Brain pericyte (primary cell): ENCODE measurements at regions not wholly inside any gene's neighbourhood (a gene's known extent, or its start where the extent isn't known, plus 50 kb on each side); places are given as distances from the start of the nearest gene placed in this dataset.

ENCODE experiments used
- DNase-seq: peaks from one replicate; pipeline ENCODE4 v3.0.0-alpha.2; 2012; ENCODE audit warnings: low read depth, low spot score

DNA sequence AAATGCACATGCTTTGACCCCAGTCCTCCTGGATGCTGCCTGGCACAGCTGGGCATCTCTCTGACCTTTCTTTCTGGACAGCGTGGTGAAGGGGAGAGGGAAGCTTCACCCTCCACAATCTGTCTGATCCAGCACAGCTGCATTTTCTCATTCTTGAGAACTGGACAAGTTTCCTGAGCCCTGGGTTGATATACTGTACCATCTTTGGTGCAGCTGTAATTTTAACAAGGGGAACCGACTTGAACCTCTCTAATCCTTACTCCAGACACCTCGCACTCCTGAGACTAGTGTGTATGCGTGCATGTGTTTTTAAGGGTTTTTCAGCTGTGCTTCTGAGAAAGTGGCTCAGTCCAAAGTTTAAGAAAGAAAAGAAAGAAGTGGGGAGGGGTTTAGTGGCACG lies 655.7 kb downstream of the INHBA start:
- no peak for DNase-seq

DNA sequence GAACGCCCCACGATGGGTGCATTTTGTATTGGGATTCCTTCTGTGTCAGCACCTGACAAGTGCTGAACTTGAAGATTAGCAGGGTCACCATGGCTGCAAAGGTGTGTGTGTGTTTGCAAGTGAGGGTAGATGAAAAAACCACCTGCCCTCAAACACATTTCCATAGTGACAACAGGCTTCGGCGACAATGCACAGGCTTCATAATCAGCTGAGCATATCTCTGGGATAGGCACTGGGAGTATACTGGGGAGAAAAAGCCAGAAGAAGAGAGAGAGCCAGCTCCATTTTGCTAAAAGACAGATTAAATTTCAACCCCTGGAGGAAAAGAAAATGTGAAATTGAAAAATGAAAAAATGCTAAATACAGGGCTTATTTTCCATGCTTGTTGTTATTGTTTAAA lies 656.1 kb downstream of the INHBA start:
- DNase-seq = no peak

DNA sequence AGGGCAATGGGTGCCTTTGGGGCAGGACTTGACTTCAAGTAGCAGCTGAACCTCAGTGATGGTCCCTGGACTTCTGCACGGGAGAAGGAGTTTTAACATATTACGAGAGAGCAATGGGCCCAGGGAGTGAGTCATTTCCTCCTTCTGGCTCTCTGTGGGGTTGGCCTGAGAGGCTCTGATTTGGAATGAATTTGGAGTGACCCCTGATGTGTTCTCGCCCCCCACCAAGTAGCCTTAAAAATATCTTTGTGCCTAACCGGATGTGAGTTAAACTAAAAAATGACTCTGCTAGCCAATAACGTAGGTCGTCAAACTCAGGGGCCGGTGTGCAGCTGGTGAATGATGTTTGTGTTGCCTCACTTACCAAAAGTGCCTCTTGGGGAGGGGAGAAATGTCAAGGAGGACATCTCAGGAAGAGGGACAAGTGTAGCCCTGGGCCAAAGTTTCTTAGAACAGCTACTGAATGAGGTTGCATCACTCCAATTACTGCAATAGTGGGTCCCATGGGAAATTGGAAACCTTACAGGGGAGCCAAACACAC lies 656.6 kb downstream of the INHBA start:
- no peak for DNase-seq

DNA sequence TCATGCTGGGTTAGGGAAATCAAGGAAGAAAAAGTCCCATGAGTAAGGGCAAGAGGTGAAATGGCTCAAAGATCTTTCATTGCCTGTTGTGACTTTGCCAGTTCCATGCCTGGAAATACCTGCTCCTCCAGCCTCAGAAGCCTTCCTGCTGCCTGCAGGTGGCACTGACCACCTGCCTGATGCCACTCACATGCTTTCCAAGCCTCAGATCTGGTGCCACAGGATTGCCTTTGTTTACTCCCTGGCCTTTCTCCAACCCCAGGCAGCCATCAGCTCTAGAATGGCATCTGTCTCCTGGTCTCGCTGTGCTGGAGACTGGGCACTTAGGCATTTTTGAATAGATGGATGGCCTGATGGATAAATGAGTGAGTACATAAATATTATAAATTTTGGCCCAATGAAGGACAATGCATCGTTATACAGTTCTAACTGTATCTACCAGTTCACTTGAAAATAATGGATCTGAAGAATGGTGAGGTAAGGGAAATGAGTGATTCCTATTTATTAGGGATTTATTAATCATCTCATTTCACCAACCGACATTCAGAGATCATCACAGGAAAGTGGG lies 657.2 kb downstream of the INHBA start:
- DNase-seq = no peak

DNA sequence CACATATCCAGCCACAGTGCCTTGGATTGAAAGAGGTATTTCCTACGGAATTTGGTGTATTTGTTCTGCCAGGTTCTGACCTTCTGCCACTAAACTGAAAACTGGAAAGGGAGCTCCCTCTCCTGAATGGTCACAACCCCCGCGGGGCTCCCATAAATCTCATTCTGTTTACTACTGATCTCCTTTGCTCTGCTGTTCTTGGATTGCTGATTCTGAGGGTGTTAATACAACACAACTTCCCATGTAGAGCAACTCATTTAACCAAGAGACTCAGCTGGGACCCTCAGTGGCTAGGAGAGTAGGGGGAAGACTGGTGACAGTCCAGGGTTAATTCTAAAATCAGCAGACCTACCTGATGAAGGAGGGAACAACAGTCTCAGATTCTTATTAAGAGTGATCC lies 662.9 kb downstream of the INHBA start:
- DNase-seq = no peak

DNA sequence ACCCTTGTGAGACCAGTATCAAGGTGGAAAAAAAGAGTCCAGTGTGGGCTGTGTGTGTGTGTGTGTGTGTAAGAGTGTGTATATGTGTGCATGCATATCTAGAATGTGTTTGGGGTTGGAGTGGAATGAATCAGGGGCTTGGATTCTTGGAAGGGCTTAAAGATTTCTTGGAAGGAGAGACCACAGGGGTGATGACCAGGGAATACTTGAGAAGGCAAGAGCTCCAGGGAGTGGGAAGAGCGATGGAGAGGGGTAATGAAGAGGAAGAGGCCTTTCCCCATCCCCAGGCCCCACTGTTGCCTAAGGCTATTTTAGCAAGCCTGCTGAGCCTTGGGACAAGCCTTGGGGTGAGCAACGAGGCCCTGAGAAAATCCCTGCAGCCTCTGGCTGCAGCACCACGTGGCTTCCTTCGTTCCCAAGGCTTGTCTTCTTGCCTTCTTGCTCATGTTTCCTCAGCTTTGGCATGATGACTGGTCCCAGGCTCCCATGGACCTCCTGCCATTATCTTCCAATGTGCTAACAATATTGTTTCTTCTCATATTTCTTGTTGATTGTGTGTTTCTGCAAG lies 663.4 kb downstream of the INHBA start:
- no peak for DNase-seq

DNA sequence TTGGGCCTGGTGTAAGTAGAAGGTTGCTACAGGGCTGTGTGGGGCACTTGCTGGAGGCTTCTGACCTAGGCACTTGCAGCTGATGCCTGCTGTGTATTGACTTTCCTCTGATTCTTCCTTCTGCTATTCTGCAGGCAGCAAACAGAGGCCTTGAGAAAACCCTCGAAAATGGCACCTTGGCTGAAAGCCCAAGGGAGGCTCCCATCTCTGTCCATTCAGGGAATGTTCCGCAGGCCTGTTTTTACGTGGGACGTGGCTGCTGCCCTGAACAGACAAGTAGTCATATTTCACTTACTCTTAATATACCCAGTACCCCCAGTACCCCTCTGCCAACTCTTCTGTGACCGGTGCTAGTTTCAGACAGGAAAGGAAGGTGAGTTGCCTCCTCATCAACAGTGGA lies 664.7 kb downstream of the INHBA start:
- no peak for DNase-seq

DNA sequence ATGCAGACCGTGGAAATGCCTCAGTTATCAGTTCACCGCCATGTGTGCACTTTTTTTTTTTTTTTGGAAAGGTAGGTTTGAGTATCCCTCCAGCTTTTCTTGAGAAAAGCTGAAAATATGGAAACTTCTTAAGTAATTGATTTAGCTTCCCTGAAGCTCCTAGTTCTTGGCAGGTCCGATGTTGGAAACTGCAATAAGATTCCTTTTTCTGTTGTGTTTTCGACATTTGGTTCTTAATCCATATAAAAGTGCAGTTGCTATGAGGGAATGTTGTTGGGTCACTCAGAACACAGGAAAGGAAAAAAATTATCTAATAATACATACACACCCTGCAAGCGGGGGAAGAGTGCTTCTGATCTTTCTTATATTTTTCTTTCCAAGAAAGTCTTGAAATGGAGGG lies 665.2 kb downstream of the INHBA start:
- DNase-seq = no peak

DNA sequence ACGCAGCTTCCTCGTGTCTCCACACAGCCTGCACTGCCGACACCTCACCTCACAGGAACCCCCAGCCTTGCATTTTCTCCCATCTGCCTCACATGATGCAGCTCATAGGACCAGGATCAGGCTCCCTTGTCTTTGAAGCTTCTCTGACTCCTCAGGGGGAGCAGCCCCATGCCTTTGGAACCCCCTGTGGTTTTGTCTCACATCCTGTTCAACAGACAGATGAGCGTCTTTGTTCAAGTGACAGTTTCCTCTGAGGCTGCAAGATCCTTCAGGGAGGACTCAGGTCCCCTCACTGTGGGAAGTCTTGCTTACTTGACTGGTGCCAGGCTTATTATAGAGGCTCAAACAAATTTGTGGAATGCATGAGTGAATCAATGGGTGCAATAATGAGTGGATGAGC lies 667.1 kb downstream of the INHBA start:
- no peak for DNase-seq

DNA sequence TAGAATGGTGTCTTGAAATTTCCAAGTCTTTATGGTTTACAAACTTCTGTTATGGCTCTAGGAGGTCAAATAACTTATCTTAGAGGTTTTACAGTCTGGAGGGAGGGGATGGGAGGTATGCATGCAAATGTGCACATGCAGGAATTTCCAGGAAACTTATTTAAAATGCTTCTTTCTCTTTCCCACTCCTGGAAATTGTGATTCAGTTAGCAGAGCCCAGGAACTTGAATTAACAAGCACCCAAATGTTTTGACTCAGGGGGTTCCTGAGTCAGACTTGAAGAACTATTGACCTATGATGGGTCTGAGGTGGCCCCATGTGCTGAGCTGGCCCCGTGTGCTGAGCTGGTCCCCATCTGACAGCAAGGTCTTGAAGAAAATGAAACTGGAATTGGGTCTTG lies 669.4 kb downstream of the INHBA start:
- no peak for DNase-seq

DNA sequence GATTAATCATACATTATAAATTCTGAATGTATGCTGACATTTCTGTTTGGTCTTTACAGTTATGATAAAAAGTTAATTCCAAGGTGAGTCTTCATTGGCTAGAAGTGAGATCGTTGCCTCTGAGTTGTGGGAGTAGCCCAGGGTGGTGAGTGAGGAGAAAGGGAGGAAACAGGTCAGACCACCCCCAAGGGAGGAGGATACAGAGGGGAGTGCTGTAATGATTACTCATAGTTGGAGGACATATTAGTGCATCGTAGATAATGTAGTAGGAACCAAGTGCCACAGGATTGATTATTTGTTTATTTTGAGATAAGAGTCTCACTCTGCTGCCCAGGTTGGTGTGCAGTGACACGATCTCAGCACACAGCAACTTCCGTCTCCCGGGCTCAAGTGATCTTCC lies 672.2 kb downstream of the INHBA start:
- no peak for DNase-seq

DNA sequence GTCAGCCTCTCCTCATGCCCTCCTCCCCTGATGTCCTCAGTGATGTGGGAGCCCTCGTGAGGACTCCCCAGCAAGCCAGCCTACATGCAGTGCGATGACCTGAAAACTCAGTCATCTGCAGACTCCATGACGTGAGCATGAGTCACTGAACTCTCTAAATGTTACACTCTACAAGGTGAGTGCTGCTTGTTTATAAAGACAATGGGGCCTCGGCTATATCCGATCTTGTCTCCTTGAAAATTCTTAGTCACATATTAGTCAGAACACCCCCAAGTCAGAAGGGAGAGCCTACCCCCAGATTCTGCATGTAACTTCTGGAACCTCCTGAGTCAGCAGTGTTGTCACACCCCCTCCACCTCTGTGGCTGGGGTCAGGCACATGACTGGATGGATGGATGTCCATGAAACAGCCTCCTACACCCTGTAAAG lies 673.8 kb downstream of the INHBA start:
- peak; percentile 93 for DNase-seq

DNA sequence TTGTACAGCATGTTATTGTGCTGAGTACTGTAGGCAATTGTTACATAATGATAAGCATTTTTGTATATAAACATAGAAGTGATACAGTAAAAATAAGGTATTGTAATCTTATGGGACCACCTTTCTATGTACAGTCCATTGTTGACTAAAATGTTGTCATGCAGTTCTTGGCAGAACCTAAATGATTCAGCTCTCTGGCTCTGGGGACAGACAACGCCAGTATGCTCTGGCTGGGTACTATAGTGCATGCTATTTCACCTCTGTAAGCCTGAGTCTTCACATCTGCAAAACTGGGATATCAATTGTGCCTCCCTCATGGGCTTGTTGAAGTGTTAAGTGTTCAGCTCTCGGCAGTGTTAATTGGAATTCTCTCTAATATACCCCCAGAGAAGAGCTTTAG lies 674.3 kb downstream of the INHBA start:
- no peak for DNase-seq

DNA sequence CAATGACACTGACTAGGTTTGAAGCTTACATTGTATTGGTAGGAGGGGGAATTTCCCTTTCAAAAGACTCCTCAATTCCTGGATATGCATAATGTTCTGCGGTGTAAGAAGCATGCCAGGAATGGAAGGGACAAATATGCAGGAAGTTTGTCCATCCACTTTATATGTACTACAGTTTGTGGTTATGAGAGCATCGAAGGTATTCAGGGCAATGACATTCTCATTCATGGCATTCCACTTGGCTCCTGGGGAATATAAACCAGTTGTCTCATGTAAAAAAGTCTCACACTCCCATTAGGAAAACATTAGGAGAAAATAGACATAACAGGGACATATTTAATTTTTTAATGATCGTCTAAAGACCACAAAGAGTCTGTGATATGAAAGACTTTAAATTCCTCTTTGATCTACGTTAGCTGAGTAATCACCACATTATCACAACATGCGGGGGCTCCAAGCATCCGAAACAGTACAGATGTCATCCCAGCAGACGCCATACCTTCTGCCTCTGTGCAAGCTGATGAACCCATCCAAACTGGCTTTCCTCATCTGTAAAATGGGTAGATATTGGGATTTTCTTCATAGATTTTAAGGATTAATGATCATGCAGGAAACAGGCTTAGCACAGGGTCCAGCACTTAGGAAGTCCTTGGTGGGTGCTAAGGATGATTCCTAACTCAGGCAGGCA lies 675.3 kb downstream of the INHBA start:
- no peak for DNase-seq

DNA sequence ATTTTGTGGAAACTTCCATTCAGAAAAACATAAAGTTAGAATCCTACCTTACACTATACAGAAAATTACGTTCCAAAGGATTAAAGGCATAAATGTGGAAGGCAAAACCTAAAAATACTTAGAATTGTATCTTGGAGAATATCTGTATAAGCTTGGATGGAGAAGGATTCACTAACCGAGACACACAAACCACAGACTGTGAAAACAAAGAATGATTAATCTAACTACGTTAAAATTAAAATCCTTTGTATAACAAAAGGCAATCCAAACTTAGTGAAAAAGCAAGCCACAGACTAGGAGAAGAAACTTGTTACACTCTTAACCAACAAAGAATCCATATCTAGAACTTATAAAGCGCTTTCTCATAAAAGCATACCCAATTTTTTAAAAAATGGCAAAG lies 678.8 kb downstream of the INHBA start:
- DNase-seq = no peak

DNA sequence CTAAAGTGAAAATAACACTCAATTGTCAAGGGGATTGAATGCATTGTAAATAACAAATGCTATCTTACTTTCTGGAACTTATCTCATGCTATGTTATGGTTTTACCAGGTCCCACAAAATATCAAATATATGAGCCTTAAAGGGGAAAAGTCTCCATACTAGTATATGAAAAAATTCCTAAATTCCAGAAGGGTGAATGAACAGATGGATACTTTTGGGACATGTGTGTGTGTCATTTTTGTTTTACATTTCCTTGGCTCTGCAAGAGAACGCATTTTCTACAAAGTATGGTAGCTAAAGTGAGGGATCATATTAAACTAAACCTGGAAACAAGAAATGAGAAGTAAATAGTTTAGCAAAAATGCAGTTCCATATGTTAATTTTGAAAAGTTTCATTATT lies 682.8 kb downstream of the INHBA start:
- DNase-seq = no peak

DNA sequence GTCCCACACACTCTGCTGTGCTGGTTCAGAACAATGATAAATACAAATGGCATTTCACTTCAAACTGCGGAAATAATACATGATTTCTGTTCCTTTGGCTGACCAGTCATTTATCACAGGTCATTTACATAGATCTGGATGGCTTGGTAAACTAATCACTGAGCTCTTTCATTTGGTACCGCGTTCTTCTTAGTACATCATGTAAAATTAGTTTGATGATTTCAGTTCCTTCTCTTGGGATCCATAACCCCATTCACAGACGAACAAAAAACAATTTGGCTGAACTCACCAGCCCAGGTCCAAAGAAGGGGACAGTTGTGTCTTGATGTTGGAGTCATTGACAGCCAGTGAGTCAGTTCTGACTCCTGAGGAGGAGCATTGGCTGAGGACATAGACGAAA lies 689.8 kb downstream of the INHBA start:
- no peak for DNase-seq

DNA sequence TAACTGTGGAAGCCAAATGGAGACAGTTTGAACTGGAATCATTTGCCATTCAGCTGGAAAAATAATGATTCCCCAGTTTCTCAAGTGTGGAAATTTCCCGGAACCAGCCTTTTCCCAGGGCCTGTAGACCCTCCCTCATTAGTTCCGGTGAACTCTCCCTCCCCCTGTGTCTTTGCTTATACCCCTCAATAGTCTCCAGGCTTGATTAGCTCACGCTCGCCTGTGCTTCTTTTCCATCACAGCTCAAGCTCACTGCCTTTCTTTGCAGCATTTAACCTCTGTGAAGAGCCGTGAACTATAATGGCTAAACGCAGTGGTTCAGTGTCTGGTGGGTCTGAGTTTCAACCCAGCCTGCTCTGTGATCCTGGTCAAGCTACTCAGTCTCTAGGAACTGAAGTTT lies 690.8 kb downstream of the INHBA start:
- no peak for DNase-seq

DNA sequence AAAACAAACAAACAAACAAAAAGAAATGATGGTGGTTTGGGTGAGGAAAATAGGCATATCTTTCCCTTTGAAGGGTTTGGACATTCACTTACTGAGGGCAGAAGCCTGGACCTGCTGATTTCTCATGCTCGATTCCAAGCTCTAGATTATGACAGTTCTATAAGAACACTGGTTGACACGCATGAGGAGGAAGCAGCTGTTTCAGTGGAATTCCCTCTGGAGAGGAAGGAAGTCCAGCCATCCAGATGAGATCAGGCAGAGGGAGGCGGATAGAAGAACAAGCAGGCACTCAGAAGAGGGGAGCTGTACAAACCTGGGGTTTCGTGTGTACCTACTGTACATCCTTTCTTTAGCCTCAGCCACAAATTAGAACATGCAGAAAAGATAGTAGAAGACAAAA lies 691.9 kb downstream of the INHBA start:
- DNase-seq = no peak

DNA sequence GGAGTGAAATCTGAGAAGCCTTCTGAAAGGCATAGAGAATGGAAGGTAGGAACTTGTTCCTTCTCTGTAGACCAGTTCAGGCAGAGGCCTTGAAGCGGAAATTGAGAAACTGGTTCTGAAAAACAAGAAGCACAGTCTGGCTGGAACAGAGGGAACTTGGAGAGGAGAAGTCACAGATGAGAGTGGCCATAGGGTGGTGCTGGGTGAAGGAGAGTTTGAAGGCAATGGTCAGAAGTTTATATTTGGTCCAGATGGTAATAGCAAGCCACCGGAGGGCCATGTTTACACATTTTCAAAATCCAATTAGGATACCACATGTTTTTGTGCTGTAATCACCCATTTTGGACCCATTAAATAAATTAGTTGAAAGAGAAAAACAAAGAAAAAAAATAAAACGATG lies 692.5 kb downstream of the INHBA start:
- DNase-seq = no peak

DNA sequence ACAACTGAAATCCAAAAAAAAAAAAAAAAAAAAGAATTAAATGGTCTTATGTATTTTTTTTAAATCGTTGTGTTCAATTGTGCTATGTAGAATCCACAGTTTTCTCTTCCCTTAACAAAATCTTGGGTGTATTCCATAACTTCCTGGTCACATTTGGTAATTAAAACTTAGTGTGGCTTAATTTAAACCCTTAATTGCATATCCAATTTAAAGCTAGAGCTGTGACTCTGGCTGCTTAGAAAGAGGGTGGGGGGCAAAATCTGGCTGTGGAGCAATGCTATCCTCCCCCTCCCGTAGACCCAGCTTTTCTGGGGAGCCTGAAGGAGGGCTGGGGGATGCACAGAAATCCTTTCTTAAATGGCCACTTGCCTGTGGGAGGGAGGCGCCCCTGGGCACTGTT lies 695.1 kb downstream of the INHBA start:
- no peak for DNase-seq

DNA sequence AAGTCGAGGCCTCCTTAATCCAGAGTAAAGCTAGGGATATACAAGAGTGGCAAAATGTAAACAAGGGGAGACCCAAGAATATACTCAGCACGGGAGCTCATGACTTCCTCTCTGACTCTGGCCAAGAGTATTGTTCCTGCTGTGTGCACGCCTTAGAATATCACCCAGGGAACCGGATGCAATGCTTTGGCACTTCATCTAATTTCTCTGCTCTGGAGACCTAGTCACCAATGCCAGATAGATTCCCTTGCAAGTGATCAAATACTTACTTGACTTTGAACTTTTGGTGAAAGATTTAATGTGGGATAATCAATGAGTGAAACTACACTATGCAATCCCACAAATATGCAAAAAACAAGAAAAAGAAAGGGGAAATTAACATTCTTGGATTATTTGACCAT lies 695.5 kb downstream of the INHBA start:
- DNase-seq = no peak

DNA sequence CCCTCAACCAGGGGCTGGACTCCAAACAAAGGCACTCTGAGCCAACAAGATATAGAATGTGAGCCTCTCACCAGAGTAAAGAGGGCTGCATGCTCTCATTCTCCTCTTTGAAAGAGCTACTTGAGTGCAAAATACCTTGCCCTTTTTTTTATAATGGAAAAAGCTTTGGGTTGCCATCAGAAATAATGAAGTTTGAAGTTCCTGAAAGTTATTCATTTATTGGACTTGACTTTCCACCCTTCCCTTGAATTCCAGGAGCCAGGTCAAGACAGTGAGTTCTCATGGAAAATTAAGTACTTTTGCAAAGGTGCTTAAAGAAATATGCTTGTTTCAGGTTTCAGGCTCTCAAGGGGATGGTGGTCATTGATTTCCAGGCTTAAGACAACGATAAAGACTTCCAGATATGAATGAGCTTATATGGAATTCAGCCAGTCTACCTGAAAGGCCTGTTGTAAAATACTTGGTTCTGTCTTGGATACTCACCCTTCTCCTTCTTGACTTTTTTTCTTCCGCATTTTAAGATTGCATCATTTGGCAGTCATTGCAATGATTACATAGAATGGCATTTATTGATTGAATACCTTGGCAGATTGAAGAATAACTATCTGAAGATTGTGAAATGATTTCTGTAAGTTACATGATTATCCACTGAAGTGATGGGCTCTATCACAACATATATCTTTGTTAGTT lies 696.4 kb downstream of the INHBA start:
- no peak for DNase-seq
